C4-2B (cell line): ENCODE measurements at regions not wholly inside any gene's neighbourhood (a gene's known extent, or its start where the extent isn't known, plus 50 kb on each side); places are given as distances from the start of the nearest gene placed in this dataset.

Experiments
- CTCF ChIP-seq: fragments of 450-650 bp; conservative IDR thresholded peaks from 2 replicates; pipeline ENCODE4 v1.5.1; 2017; ENCODE audit warnings: mild to moderate bottlenecking
- ZFX ChIP-seq: fragments of 450-650 bp; IDR thresholded peaks from 2 replicates; pipeline ENCODE4 v1.6.1; 2017

GRCh38 chr3:61323094-61323493 lies 71.8 kb upstream of the FHIT start:
- TF ChIP-seq CTCF (no peak), ZFX (no peak)
